ENCODE measurements at regions not wholly inside any gene's neighbourhood (a gene's known extent, or its start where the extent isn't known, plus 50 kb on each side); places are given as distances from the start of the nearest gene placed in this dataset.

DNA sequence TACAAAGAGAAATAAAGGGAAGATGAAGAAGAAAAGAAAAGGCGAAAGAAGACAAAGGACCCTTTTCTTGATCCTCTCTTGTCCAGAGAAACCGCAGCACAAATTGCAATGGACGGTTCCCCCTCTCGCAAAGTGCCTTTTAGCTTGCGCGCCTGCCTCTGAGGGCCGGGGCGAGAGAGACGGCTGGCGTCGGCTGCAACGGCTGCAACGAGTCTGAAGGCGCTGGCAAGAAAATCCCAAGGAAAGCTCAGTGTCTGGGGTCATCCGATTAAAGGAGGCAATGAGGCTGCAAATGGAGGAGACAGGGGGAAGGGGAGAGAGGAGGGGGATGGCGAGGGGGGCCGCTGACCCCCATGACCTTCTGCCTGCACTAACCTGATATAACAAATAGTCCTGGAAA lies 671.5 kb downstream of the MED13L start:
- TF ChIP-seq, protein P1, sequence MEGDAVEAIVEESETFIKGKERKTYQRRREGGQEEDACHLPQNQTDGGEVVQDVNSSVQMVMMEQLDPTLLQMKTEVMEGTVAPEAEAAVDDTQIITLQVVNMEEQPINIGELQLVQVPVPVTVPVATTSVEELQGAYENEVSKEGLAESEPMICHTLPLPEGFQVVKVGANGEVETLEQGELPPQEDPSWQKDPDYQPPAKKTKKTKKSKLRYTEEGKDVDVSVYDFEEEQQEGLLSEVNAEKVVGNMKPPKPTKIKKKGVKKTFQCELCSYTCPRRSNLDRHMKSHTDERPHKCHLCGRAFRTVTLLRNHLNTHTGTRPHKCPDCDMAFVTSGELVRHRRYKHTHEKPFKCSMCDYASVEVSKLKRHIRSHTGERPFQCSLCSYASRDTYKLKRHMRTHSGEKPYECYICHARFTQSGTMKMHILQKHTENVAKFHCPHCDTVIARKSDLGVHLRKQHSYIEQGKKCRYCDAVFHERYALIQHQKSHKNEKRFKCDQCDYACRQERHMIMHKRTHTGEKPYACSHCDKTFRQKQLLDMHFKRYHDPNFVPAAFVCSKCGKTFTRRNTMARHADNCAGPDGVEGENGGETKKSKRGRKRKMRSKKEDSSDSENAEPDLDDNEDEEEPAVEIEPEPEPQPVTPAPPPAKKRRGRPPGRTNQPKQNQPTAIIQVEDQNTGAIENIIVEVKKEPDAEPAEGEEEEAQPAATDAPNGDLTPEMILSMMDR (IDR thresholded peaks at IDR 0.05), result no peak
- TF ChIP-seq POLR2A (IDR thresholded peaks at IDR 0.05), result no peak
- no peak for TF ChIP-seq EP300 (IDR thresholded peaks at IDR 0.05; ENCODE audit: low read depth)
